Muscle of leg (tissue), 3 donors: ENCODE measurements at regions not wholly inside any gene's neighbourhood (a gene's known extent, or its start where the extent isn't known, plus 50 kb on each side); places are given as distances from the start of the nearest gene placed in this dataset.
"Not testable (repeated sequence)": the region's sequence is repeated elsewhere in the genome, so short reads cannot be mapped to it uniquely, and the experiment has no call there.

ENCODE experiments used
- DNase-seq: peaks from one replicate; pipeline ENCODE4 v3.0.0; 2013
- H3K27ac ChIP-seq: one replicate; pipeline ENCODE4 v1.5.1; 2013; ENCODE audit warnings: mild to moderate bottlenecking, low read length, control low read depth
- H3K27me3 ChIP-seq: one replicate; pipeline ENCODE4 v1.6.1; 2013; ENCODE audit warnings: low read length; ENCODE audit not compliant: control insufficient read depth, insufficient read depth
- H3K36me3 ChIP-seq: one replicate; pipeline ENCODE4 v1.6.1; 2013; ENCODE audit warnings: low read length; ENCODE audit not compliant: control insufficient read depth, insufficient read depth
- H3K4me1 ChIP-seq: one replicate; pipeline ENCODE4 v1.6.1; 2013; ENCODE audit warnings: low read length; ENCODE audit not compliant: control insufficient read depth, insufficient read depth
- H3K4me3 ChIP-seq: one replicate; pipeline ENCODE4 v1.5.1; 2013; ENCODE audit warnings: low read length, control low read depth
- H3K9me3 ChIP-seq: replicated peaks from 2 replicates; pipeline ENCODE4 v1.6.1; 2013; ENCODE audit warnings: low read depth, low read length; ENCODE audit not compliant: control insufficient read depth
- WGBS: methylation state at CpG from one replicate; pipeline ENCODE4 v1.1.5; 2013; ENCODE audit warnings: missing lambda C conversion rate; ENCODE audit not compliant: insufficient coverage; 5-methylcytosine and 5-hydroxymethylcytosine counted together

GRCh38 chr15:22252521-22252920 lies 172.2 kb downstream of the OR4M2 start:
- 84% methylated on average over 5 of the region's 7 CpGs for WGBS
- not testable (repeated sequence) for DNase-seq, H3K27me3 ChIP-seq, H3K4me3 ChIP-seq, H3K36me3 ChIP-seq, H3K27ac ChIP-seq, H3K4me1 ChIP-seq
- peaks cover 51% of the 10 kb centered on the region for H3K9me3 ChIP-seq

GRCh38 chr15:22253002-22253675 lies 172.8 kb downstream of the OR4M2 start:
- DNase-seq, H3K4me1 ChIP-seq, H3K36me3 ChIP-seq, H3K27ac ChIP-seq, H3K27me3 ChIP-seq, H3K4me3 ChIP-seq: not testable (repeated sequence)
- WGBS, result 50% methylated on average over 8 of the region's 14 CpGs
- peaks cover 47% of the 10 kb centered on the region for H3K9me3 ChIP-seq

- WGBS, result 74% methylated on average over 5 of the region's 8 CpGs
- Histone ChIP-seq H3K36me3 (no peaks in the 10 kb centered on the region), H3K4me1 (no peaks in the 10 kb centered on the region), H3K27ac (no peak overlapping the region), H3K4me3 (no peak overlapping the region), H3K9me3 (peaks cover 47% of the 10 kb centered on the region), H3K27me3 (no peaks in the 10 kb centered on the region)
- DNase-seq, result no peak
Observed at GRCh38 chr15:22253676-22254408, 173.5 kb downstream of the OR4M2 start.

GRCh38 chr15:22254409-22255045 lies 174.2 kb downstream of the OR4M2 start:
- 64% methylated on average over 6 of the region's 14 CpGs for WGBS
- H3K36me3 ChIP-seq, DNase-seq, H3K27ac ChIP-seq, H3K27me3 ChIP-seq, H3K4me3 ChIP-seq, H3K4me1 ChIP-seq: not testable (repeated sequence)
- H3K9me3 ChIP-seq, result peaks cover 47% of the 10 kb centered on the region

- WGBS, result 93% methylated on average over 2 of the region's 7 CpGs
- H3K27me3 ChIP-seq, DNase-seq, H3K4me3 ChIP-seq, H3K4me1 ChIP-seq, H3K27ac ChIP-seq, H3K36me3 ChIP-seq: not testable (repeated sequence)
- peaks cover 41% of the 10 kb centered on the region for H3K9me3 ChIP-seq
Observed at GRCh38 chr15:22255606-22256005, 175.3 kb downstream of the OR4M2 start.

- WGBS, result 72% methylated on average over 14 of the region's 20 CpGs
Observed at GRCh38 chr15:22256389-22257046, 176.2 kb downstream of the OR4M2 start.

GRCh38 chr15:22257047-22258008 lies 177.0 kb downstream of the OR4M2 start:
- H3K4me1 ChIP-seq, result no peaks in the 10 kb centered on the region
- H3K27me3 ChIP-seq, result no peaks in the 10 kb centered on the region
- DNase-seq, result no peak
- H3K27ac ChIP-seq, result no peak overlapping the region
- H3K4me3 ChIP-seq, result no peak overlapping the region
- 68% methylated on average over 109 of the region's 109 CpGs for WGBS
- peaks cover 34% of the 10 kb centered on the region for H3K9me3 ChIP-seq
- H3K36me3 ChIP-seq, result no peaks in the 10 kb centered on the region

More at GRCh38 chr15:22256389-22257046, 176.2 kb downstream of the OR4M2 start:
- not testable (repeated sequence) for DNase-seq, H3K4me1 ChIP-seq, H3K4me3 ChIP-seq, H3K27ac ChIP-seq, H3K36me3 ChIP-seq, H3K27me3 ChIP-seq
- H3K9me3 ChIP-seq, result peaks cover 36% of the 10 kb centered on the region

- WGBS, result 62% methylated on average over 75 of the region's 75 CpGs
- DNase-seq, result no peak
- no peaks in the 10 kb centered on the region for H3K27me3 ChIP-seq
- no peaks in the 10 kb centered on the region for H3K4me1 ChIP-seq
- H3K4me3 ChIP-seq, result no peak overlapping the region
- H3K27ac ChIP-seq, result no peak overlapping the region
- H3K9me3 ChIP-seq, result peaks cover 31% of the 10 kb centered on the region
- H3K36me3 ChIP-seq, result no peaks in the 10 kb centered on the region
Observed at GRCh38 chr15:22258009-22258397, 177.7 kb downstream of the OR4M2 start.

- Histone ChIP-seq H3K27ac (no peak overlapping the region), H3K36me3 (no peaks in the 10 kb centered on the region), H3K27me3 (no peaks in the 10 kb centered on the region), H3K9me3 (peaks cover 29% of the 10 kb centered on the region), H3K4me1 (no peaks in the 10 kb centered on the region), H3K4me3 (no peak overlapping the region)
- DNase-seq, result no peak
- 77% methylated on average over 59 of the region's 59 CpGs for whole genome bisulfite sequencing
Observed at GRCh38 chr15:22258398-22259150, 178.2 kb downstream of the OR4M2 start.
